A673 (cell line): ENCODE measurements at regions not wholly inside any gene's neighbourhood (a gene's known extent, or its start where the extent isn't known, plus 50 kb on each side); places are given as distances from the start of the nearest gene placed in this dataset.

Source experiments
- BruUV-seq: library from RNA; stranded (reverse); fragments of 400-500 nt; replicated peaks from 2 replicates; lab custom pipeline; 2021; lab: Mats Ljungman, UMichigan
- CTCF ChIA-PET: fragments of 300-600 bp; sonication (Branson Sonifier 250); formaldehyde crosslinking; loops from one replicate; lab custom pipeline; 2022; ENCODE audit warnings: antibody characterized with exemption; lab: Charles Lee
- POLR2A ChIA-PET: fragments of 300-600 bp; sonication (Branson Sonifier 250); formaldehyde crosslinking; loops from one replicate; lab custom pipeline; 2022; ENCODE audit warnings: antibody characterized with exemption; ENCODE audit not compliant: low non-redundant PET; lab: Charles Lee
- DNase-seq: peaks from one replicate; pipeline ENCODE4 v3.0.0-alpha.2; 2015; ENCODE audit warnings: low spot score
- H3K27ac ChIP-seq: fragments of 200-600 bp; sonication (generic); 2 replicates; pipeline ENCODE4 v1.5.1; 2016; ENCODE audit warnings: mixed run types, low read depth, mild to moderate bottlenecking, mixed read lengths, antibody characterized with exemption, low read length; ENCODE audit not compliant: poor library complexity, severe bottlenecking
- H3K27me3 ChIP-seq: fragments of 200-600 bp; sonication (generic); replicated peaks from 2 replicates; pipeline ENCODE4 v1.6.1; 2017; ENCODE audit warnings: mixed run types, low read depth, mild to moderate bottlenecking, mixed read lengths, antibody characterized with exemption, low read length; ENCODE audit not compliant: insufficient read depth, poor library complexity
- H3K36me3 ChIP-seq: fragments of 200-600 bp; sonication (generic); 2 replicates; pipeline ENCODE4 v1.6.1; 2016; ENCODE audit warnings: mixed run types, mild to moderate bottlenecking, mixed read lengths, antibody characterized with exemption, low read length; ENCODE audit not compliant: insufficient read depth, poor library complexity, severe bottlenecking
- H3K4me1 ChIP-seq: fragments of 200-600 bp; sonication (generic); 2 replicates; pipeline ENCODE4 v1.6.1; 2017; ENCODE audit warnings: mixed run types, mild to moderate bottlenecking, mixed read lengths, antibody characterized with exemption, low read length; ENCODE audit not compliant: insufficient read depth, poor library complexity, severe bottlenecking
- H3K4me3 ChIP-seq: fragments of 200-600 bp; sonication (generic); 2 replicates; pipeline ENCODE4 v1.5.1; 2016; ENCODE audit warnings: low read depth, mixed run types, mild to moderate bottlenecking, mixed read lengths, low read length; ENCODE audit not compliant: poor library complexity, severe bottlenecking
- H3K9me3 ChIP-seq: fragments of 200-600 bp; sonication (generic); 2 replicates; pipeline ENCODE4 v1.6.1; 2016; ENCODE audit warnings: mixed run types, low read depth, mild to moderate bottlenecking, mixed read lengths, antibody characterized with exemption, low read length; ENCODE audit not compliant: poor library complexity, severe bottlenecking
- CTCF ChIP-seq: fragments of 300-800, 200-600 bp; sonication (generic); conservative IDR thresholded peaks from 2 replicates; pipeline ENCODE4 v1.5.1; 2017; ENCODE audit warnings: low read depth, mild to moderate bottlenecking, antibody characterized with exemption, low read length, moderate library complexity, mixed read lengths
- EZH2 ChIP-seq: fragments of 200-600 bp; sonication (generic); IDR thresholded peaks from 2 replicates; pipeline ENCODE4 v1.6.1; 2017; ENCODE audit warnings: borderline replicate concordance, low read depth, mild to moderate bottlenecking, mixed read lengths, antibody characterized with exemption, low read length; ENCODE audit not compliant: poor library complexity, severe bottlenecking
- intact Hi-C: fragments of 100-400 bp; cut with micrococcal nuclease; formaldehyde crosslinking; loops from one replicate; pipeline ENCODE4 v1.10.0; 2022; ENCODE audit not compliant: unreplicated experiment

- no peaks in the 10 kb centered on the region for H3K36me3 ChIP-seq
- H3K27ac ChIP-seq, result no peak overlapping the region
- intact Hi-C loops, result no loop called here
- H3K27me3 ChIP-seq, result peaks cover 30% of the 10 kb centered on the region
- BruUV-seq, result no TSS peak
- ChIA-PET CTCF (no interaction called here), POLR2A (no interaction called here)
- H3K9me3 ChIP-seq, result no peaks in the 10 kb centered on the region
- no peak for DNase-seq
- TF ChIP-seq EZH2, result no peak
- TF ChIP-seq CTCF, result no peak
- no peak overlapping the region for H3K4me3 ChIP-seq
- H3K4me1 ChIP-seq, result peaks cover 16% of the 10 kb centered on the region
These were observed 53.8 kb upstream of the ATXN3L start for GRCh38 chrX:13373431-13374187.

GRCh38 chrX:13373027-13373426 lies 53.2 kb upstream of the ATXN3L start:
- BruUV-seq, result no TSS peak
- ChIA-PET CTCF (no interaction called here), POLR2A (no interaction called here)
- no peak overlapping the region for H3K4me3 ChIP-seq
- TF ChIP-seq CTCF, result no peak
- TF ChIP-seq EZH2, result no peak
- peaks cover 16% of the 10 kb centered on the region for H3K4me1 ChIP-seq
- intact Hi-C loops, result no loop called here
- no peaks in the 10 kb centered on the region for H3K36me3 ChIP-seq
- peaks cover 30% of the 10 kb centered on the region for H3K27me3 ChIP-seq
- no peak for DNase-seq
- no peaks in the 10 kb centered on the region for H3K9me3 ChIP-seq
- no peak overlapping the region for H3K27ac ChIP-seq

- ChIA-PET CTCF (no interaction called here), POLR2A (no interaction called here)
- no peak for TF ChIP-seq CTCF
- no peak for TF ChIP-seq EZH2
- Histone ChIP-seq H3K9me3 (no peaks in the 10 kb centered on the region), H3K36me3 (no peaks in the 10 kb centered on the region), H3K27ac (no peak overlapping the region), H3K4me3 (no peak overlapping the region), H3K4me1 (peaks cover 12% of the 10 kb centered on the region), H3K27me3 (peaks cover 30% of the 10 kb centered on the region)
- no peak for DNase-seq
- BruUV-seq, result no TSS peak
- intact Hi-C loops, result no loop called here
These were observed 52.5 kb upstream of the ATXN3L start for GRCh38 chrX:13372203-13372980.
